Upper lobe of right lung (tissue), 1 donor: ENCODE measurements at regions not wholly inside any gene's neighbourhood (a gene's known extent, or its start where the extent isn't known, plus 50 kb on each side); places are given as distances from the start of the nearest gene placed in this dataset.

Source experiments
- ATAC-seq: fragments of 200-7000 bp; cut with Tn5 transposase; one replicate; pipeline ENCODE4 v1.9.1; 2020; ENCODE audit warnings: mild to moderate bottlenecking, moderate library complexity
- DNase-seq: peaks from one replicate; pipeline ENCODE4 v3.0.0-alpha.2; 2020
- H3K27ac ChIP-seq: fragments of 200-600 bp; one replicate; pipeline ENCODE4 v1.8.0; 2022
- H3K27me3 ChIP-seq: fragments of 200-600 bp; one replicate; pipeline ENCODE4 v1.8.0; 2022; ENCODE audit warnings: mild to moderate bottlenecking
- H3K36me3 ChIP-seq: fragments of 200-600 bp; one replicate; pipeline ENCODE4 v1.8.0; 2022
- H3K4me1 ChIP-seq: fragments of 200-600 bp; one replicate; pipeline ENCODE4 v1.8.0; 2022
- H3K4me3 ChIP-seq: fragments of 200-600 bp; one replicate; pipeline ENCODE4 v1.8.0; 2022; ENCODE audit warnings: mild to moderate bottlenecking
- H3K9me3 ChIP-seq: fragments of 200-600 bp; one replicate; pipeline ENCODE4 v1.8.0; 2022
- intact Hi-C: fragments of 100-400 bp; cut with DNase I; formaldehyde crosslinking; loops from one replicate; pipeline ENCODE4 v1.11.0; 2022
- TF ChIP-seq, protein P1 (sequence below): fragments of 200-600 bp; IDR thresholded peaks from one replicate; pipeline ENCODE4 v1.8.0; 2022; ENCODE audit warnings: antibody characterized with exemption
- donor health status: DM: no; HTN: yes; CAD: no; lungs with severe emphysema.

GRCh38 chr12:59938190-59938962 lies 342.5 kb downstream of the SLC16A7 start:
- Histone ChIP-seq H3K4me3 (no peak overlapping the region), H3K27ac (no peak overlapping the region), H3K9me3 (no peaks in the 10 kb centered on the region), H3K27me3 (no peaks in the 10 kb centered on the region), H3K4me1 (no peaks in the 10 kb centered on the region), H3K36me3 (no peaks in the 10 kb centered on the region)
- ATAC-seq (no peak), DNase-seq (no peak)
- TF ChIP-seq, protein P1, sequence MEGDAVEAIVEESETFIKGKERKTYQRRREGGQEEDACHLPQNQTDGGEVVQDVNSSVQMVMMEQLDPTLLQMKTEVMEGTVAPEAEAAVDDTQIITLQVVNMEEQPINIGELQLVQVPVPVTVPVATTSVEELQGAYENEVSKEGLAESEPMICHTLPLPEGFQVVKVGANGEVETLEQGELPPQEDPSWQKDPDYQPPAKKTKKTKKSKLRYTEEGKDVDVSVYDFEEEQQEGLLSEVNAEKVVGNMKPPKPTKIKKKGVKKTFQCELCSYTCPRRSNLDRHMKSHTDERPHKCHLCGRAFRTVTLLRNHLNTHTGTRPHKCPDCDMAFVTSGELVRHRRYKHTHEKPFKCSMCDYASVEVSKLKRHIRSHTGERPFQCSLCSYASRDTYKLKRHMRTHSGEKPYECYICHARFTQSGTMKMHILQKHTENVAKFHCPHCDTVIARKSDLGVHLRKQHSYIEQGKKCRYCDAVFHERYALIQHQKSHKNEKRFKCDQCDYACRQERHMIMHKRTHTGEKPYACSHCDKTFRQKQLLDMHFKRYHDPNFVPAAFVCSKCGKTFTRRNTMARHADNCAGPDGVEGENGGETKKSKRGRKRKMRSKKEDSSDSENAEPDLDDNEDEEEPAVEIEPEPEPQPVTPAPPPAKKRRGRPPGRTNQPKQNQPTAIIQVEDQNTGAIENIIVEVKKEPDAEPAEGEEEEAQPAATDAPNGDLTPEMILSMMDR = no peak
- intact Hi-C loops = no loop called here

DNA sequence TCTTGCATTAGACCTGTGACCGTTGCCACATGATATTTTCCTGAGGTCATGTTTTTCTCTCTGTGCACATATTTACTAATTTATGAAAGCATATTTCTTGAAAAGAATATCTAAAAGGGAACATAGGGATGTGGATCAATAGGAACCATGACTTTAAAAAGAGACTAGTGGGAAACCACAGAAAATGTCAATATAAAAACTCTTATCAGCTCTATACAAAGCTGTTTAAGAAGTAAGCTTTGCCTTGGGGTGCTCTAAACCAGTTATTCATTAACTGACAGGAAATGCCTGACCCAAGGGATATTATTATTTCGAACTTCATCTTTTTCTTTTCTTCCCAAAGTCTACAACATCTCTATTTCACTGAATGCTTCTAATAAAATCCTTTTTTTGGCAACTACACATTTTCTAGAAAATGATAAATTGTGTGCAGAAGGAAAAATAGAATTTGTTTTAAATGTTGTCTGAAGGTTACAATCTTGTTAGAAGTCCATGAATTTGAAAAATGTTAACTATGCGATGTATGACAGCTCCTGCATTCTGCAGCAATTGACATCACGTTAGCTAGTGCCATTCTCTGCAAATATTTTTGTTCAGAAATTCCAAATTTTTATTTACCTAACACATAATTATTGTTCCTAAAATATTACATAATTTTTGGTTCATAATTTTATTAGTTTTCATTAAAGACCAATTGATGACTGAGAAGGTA lies 345.0 kb downstream of the SLC16A7 start:
- TF ChIP-seq, protein P1 = no peak
- Histone ChIP-seq H3K9me3 (no peaks in the 10 kb centered on the region), H3K4me1 (no peaks in the 10 kb centered on the region), H3K36me3 (no peaks in the 10 kb centered on the region), H3K27ac (no peak overlapping the region), H3K4me3 (no peak overlapping the region), H3K27me3 (no peaks in the 10 kb centered on the region)
- intact Hi-C loops = no loop called here
- ATAC-seq (no peak), DNase-seq (no peak)

DNA sequence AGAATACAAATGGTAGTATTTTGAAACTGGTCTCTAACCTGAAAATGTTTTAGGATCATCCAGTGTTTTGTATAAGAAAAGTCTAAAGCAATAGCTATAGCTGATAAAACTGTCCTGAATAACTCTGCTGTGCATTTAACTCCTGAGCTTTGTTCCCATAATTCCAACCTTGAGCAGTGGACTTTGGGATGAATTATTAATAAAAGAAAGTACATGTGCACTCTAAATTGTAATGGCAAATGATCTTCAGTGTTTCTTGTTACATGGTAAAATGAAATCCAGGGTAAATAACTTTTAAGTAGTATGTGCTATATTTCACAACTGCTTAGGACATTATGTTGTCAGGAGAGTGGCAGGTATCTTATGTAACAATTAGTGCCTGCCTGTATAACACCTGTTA lies 345.6 kb downstream of the SLC16A7 start:
- Histone ChIP-seq H3K27ac (no peak overlapping the region), H3K27me3 (no peaks in the 10 kb centered on the region), H3K4me1 (no peaks in the 10 kb centered on the region), H3K4me3 (no peak overlapping the region), H3K36me3 (no peaks in the 10 kb centered on the region), H3K9me3 (no peaks in the 10 kb centered on the region)
- intact Hi-C loops = no loop called here
- no peak for DNase-seq
- TF ChIP-seq, protein P1 = no peak
- ATAC-seq = no peak

DNA sequence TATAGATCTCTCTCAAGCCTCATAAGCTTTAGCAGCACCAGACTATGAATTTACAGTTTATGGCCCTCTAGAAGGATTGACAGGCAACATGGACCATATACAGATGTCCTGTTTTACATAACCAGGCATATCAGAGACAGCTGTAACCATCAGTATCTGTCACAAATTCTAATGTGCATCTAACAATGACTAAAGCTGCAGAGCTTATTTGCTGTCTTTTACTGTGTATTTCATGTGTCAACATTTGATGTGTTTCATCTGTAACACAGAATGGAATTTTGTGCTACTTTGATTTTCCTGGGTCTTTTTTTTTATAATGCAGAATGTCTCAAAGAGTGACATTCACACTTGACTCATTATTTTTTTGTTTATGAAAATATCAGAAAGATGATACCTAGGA lies 348.3 kb downstream of the SLC16A7 start:
- TF ChIP-seq, protein P1 = no peak
- Histone ChIP-seq H3K4me1 (no peaks in the 10 kb centered on the region), H3K36me3 (no peaks in the 10 kb centered on the region), H3K27ac (no peak overlapping the region), H3K4me3 (no peak overlapping the region), H3K9me3 (no peaks in the 10 kb centered on the region), H3K27me3 (no peaks in the 10 kb centered on the region)
- no peak for DNase-seq
- intact Hi-C loops = no loop called here
- ATAC-seq = no peak

DNA sequence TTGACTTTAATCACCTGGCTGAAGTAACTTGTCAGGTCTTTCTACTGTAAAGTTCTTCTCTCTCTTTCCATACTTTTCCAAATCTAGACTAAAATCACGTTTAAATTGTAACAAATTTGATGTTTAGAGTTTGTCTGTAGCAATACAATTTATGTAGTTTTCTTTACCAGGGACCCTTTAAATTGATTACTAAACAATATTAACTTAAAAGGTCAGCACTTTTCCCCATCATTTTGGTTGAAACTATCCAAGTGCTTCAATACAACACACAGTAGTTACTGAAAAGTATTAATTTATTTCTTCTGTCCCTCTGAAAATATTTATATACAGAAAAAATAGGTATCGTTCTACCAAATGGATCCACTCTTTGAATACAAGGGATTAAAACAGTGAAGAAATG lies 350.8 kb downstream of the SLC16A7 start:
- intact Hi-C loops = no loop called here
- H3K4me3 ChIP-seq = no peak overlapping the region
- no peak for ATAC-seq

More for the DNA sequence above, 350.8 kb downstream of the SLC16A7 start:
- no peaks in the 10 kb centered on the region for H3K9me3 ChIP-seq
- H3K4me1 ChIP-seq = no peaks in the 10 kb centered on the region
- TF ChIP-seq, protein P1 = no peak
- no peaks in the 10 kb centered on the region for H3K36me3 ChIP-seq
- no peak for DNase-seq
- H3K27me3 ChIP-seq = no peaks in the 10 kb centered on the region
- no peak overlapping the region for H3K27ac ChIP-seq
